ENCODE measurements at regions not wholly inside any gene's neighbourhood (a gene's known extent, or its start where the extent isn't known, plus 50 kb on each side); places are given as distances from the start of the nearest gene placed in this dataset.

- H3K9me3 Mint-ChIP-seq, result peaks cover 0 to 5% (median 0%) of the 10 kb centered on the region in 11 donors
- Histone ChIP-seq H3K27ac (ENCODE audit: low read depth, low read length) (no peak overlapping the region), H3K36me3 (ENCODE audit: control insufficient read depth in 2 of 3, insufficient read depth in 3 of 3, low read length in 3 of 3) (no peaks in the 10 kb centered on the region), H3K4me3 (ENCODE audit: low read length) (no peak overlapping the region), H3K4me1 (ENCODE audit: control insufficient read depth in 2 of 2, insufficient read depth in 2 of 2, low read length in 2 of 2) (no peaks in the 10 kb centered on the region), H3K27me3 (ENCODE audit: control insufficient read depth in 2 of 2, insufficient read depth in 2 of 2, low read length in 2 of 2) (no peaks in the 10 kb centered on the region), H3K9me3 (ENCODE audit: control insufficient read depth in 2 of 3, low read length in 3 of 3) (no peaks in the 10 kb centered on the region)
- CTCF ChIA-PET, result no interaction called here
- H3K27ac Mint-ChIP-seq, result no peak overlapping the region
- POLR2A ChIA-PET, result no interaction called here
- intact Hi-C loops (cut with micrococcal nuclease), result no loop called here
- H3K4me3 Mint-ChIP-seq, result no peak overlapping the region
- H3K27me3 Mint-ChIP-seq, result no peaks in the 10 kb centered on the region
- no peak for ATAC-seq
- peaks cover 0 to 4% (median 3%) of the 10 kb centered on the region in 5 donors for H3K36me3 Mint-ChIP-seq
- H3K4me1 Mint-ChIP-seq, result no peaks in the 10 kb centered on the region
- no peak for DNase-seq
Observed at GRCh38 chr3:115272036-115272824, 125.1 kb upstream of the ZBTB20 start.

- Mint-ChIP-seq H3K4me1 (peaks cover 0 to 4% (median 0%) of the 10 kb centered on the region in 7 donors), H3K27ac (no peak overlapping the region), H3K4me3 (no peak overlapping the region), H3K36me3 (peaks cover 0 to 10% (median 7%) of the 10 kb centered on the region in 5 donors), H3K27me3 (no peaks in the 10 kb centered on the region), H3K9me3 (peaks cover 0 to 5% (median 0%) of the 10 kb centered on the region in 11 donors)
- Histone ChIP-seq H3K9me3 (ENCODE audit: control insufficient read depth in 2 of 3, low read length in 3 of 3) (no peaks in the 10 kb centered on the region), H3K27me3 (ENCODE audit: control insufficient read depth in 2 of 2, insufficient read depth in 2 of 2, low read length in 2 of 2) (no peaks in the 10 kb centered on the region), H3K27ac (ENCODE audit: low read depth, low read length) (no peak overlapping the region), H3K4me3 (ENCODE audit: low read length) (no peak overlapping the region), H3K36me3 (ENCODE audit: control insufficient read depth in 2 of 3, insufficient read depth in 3 of 3, low read length in 3 of 3) (no peaks in the 10 kb centered on the region), H3K4me1 (ENCODE audit: control insufficient read depth in 2 of 2, insufficient read depth in 2 of 2, low read length in 2 of 2) (no peaks in the 10 kb centered on the region)
- no peak for ATAC-seq
- ChIA-PET POLR2A (no interaction called here), CTCF (no interaction called here)
- intact Hi-C loops (cut with micrococcal nuclease), result no loop called here
- DNase-seq, result no peak
Observed at GRCh38 chr3:115275896-115276295, 128.8 kb upstream of the ZBTB20 start.

GRCh38 chr3:115279939-115280338 is 132.9 kb upstream of the ZBTB20 start:
- no peaks in the 10 kb centered on the region for H3K4me1 ChIP-seq (ENCODE audit: control insufficient read depth in 2 of 2, insufficient read depth in 2 of 2, low read length in 2 of 2)
- no peak overlapping the region for H3K27ac ChIP-seq (ENCODE audit: low read depth, low read length)
- Mint-ChIP-seq H3K27ac (no peak overlapping the region), H3K27me3 (no peaks in the 10 kb centered on the region), H3K4me3 (no peak overlapping the region), H3K9me3 (peaks cover 0 to 5% (median 0%) of the 10 kb centered on the region in 11 donors), H3K36me3 (peaks cover 0 to 12% (median 5%) of the 10 kb centered on the region in 5 donors), H3K4me1 (peaks cover 0 to 7% (median 0%) of the 10 kb centered on the region in 7 donors)
- DNase-seq (no peak), ATAC-seq (peak; percentile 34)
- no peaks in the 10 kb centered on the region for H3K36me3 ChIP-seq (ENCODE audit: control insufficient read depth in 2 of 3, insufficient read depth in 3 of 3, low read length in 3 of 3)
- intact Hi-C loops (cut with micrococcal nuclease), result no loop called here
- H3K9me3 ChIP-seq (ENCODE audit: control insufficient read depth in 2 of 3, low read length in 3 of 3), result no peaks in the 10 kb centered on the region
- no peaks in the 10 kb centered on the region for H3K27me3 ChIP-seq (ENCODE audit: control insufficient read depth in 2 of 2, insufficient read depth in 2 of 2, low read length in 2 of 2)
- POLR2A ChIA-PET, result no interaction called here
- H3K4me3 ChIP-seq (ENCODE audit: low read length), result no peak overlapping the region
- CTCF ChIA-PET, result no interaction called here

- intact Hi-C loops (cut with micrococcal nuclease), result no loop called here
- DNase-seq (no peak), ATAC-seq (no peak)
- Histone ChIP-seq H3K36me3 (ENCODE audit: control insufficient read depth in 2 of 3, insufficient read depth in 3 of 3, low read length in 3 of 3) (no peaks in the 10 kb centered on the region), H3K4me1 (ENCODE audit: control insufficient read depth in 2 of 2, insufficient read depth in 2 of 2, low read length in 2 of 2) (no peaks in the 10 kb centered on the region), H3K27me3 (ENCODE audit: control insufficient read depth in 2 of 2, insufficient read depth in 2 of 2, low read length in 2 of 2) (no peaks in the 10 kb centered on the region), H3K9me3 (ENCODE audit: control insufficient read depth in 2 of 3, low read length in 3 of 3) (no peaks in the 10 kb centered on the region), H3K27ac (ENCODE audit: low read depth, low read length) (no peak overlapping the region), H3K4me3 (ENCODE audit: low read length) (no peak overlapping the region)
- Mint-ChIP-seq H3K4me3 (no peak overlapping the region), H3K36me3 (peaks cover 0 to 12% (median 5%) of the 10 kb centered on the region in 5 donors), H3K4me1 (peaks cover 0 to 7% (median 0%) of the 10 kb centered on the region in 7 donors), H3K27ac (no peak overlapping the region), H3K27me3 (no peaks in the 10 kb centered on the region), H3K9me3 (peaks cover 0 to 5% (median 0%) of the 10 kb centered on the region in 11 donors)
- POLR2A ChIA-PET, result no interaction called here
- CTCF ChIA-PET, result interaction anchor here (0.5 kb wide), 1 partner anchor 9 kb away, joined by 3 read pairs; no protein-coding TSS in a partner anchor
Observed at GRCh38 chr3:115280506-115280905, 133.4 kb upstream of the ZBTB20 start.

GRCh38 chr3:115281697-115282675 is 134.9 kb upstream of the ZBTB20 start:
- CTCF ChIA-PET, result no interaction called here
- POLR2A ChIA-PET, result no interaction called here
- Histone ChIP-seq H3K36me3 (ENCODE audit: control insufficient read depth in 2 of 3, insufficient read depth in 3 of 3, low read length in 3 of 3) (no peaks in the 10 kb centered on the region), H3K4me1 (ENCODE audit: control insufficient read depth in 2 of 2, insufficient read depth in 2 of 2, low read length in 2 of 2) (no peaks in the 10 kb centered on the region), H3K27me3 (ENCODE audit: control insufficient read depth in 2 of 2, insufficient read depth in 2 of 2, low read length in 2 of 2) (no peaks in the 10 kb centered on the region), H3K9me3 (ENCODE audit: control insufficient read depth in 2 of 3, low read length in 3 of 3) (no peaks in the 10 kb centered on the region), H3K4me3 (ENCODE audit: low read length) (no peak overlapping the region), H3K27ac (ENCODE audit: low read depth, low read length) (no peak overlapping the region)
- DNase-seq (no peak), ATAC-seq (no peak)
- H3K4me1 Mint-ChIP-seq, result peaks cover 0 to 7% (median 0%) of the 10 kb centered on the region in 7 donors
- H3K36me3 Mint-ChIP-seq, result peaks cover 0 to 12% (median 5%) of the 10 kb centered on the region in 5 donors
- intact Hi-C loops (cut with micrococcal nuclease), result no loop called here
- H3K27me3 Mint-ChIP-seq, result no peaks in the 10 kb centered on the region
- peaks cover 0 to 5% (median 0%) of the 10 kb centered on the region in 11 donors for H3K9me3 Mint-ChIP-seq
- H3K4me3 Mint-ChIP-seq, result no peak overlapping the region
- H3K27ac Mint-ChIP-seq, result no peak overlapping the region

- Mint-ChIP-seq H3K36me3 (peaks cover 0 to 8% (median 5%) of the 10 kb centered on the region in 5 donors), H3K4me1 (peaks cover 0 to 7% (median 0%) of the 10 kb centered on the region in 7 donors), H3K9me3 (peaks cover 0 to 1% (median 0%) of the 10 kb centered on the region in 11 donors), H3K27ac (no peak overlapping the region), H3K4me3 (no peak overlapping the region), H3K27me3 (no peaks in the 10 kb centered on the region)
- ATAC-seq (no peak), DNase-seq (no peak)
- POLR2A ChIA-PET, result no interaction called here
- no peaks in the 10 kb centered on the region for H3K27me3 ChIP-seq (ENCODE audit: control insufficient read depth in 2 of 2, insufficient read depth in 2 of 2, low read length in 2 of 2)
- no peak overlapping the region for H3K27ac ChIP-seq (ENCODE audit: low read depth, low read length)
- H3K4me1 ChIP-seq (ENCODE audit: control insufficient read depth in 2 of 2, insufficient read depth in 2 of 2, low read length in 2 of 2), result no peaks in the 10 kb centered on the region
- H3K9me3 ChIP-seq (ENCODE audit: control insufficient read depth in 2 of 3, low read length in 3 of 3), result no peaks in the 10 kb centered on the region
- H3K4me3 ChIP-seq (ENCODE audit: low read length), result no peak overlapping the region
- no peaks in the 10 kb centered on the region for H3K36me3 ChIP-seq (ENCODE audit: control insufficient read depth in 2 of 3, insufficient read depth in 3 of 3, low read length in 3 of 3)
- CTCF ChIA-PET, result no interaction called here
- intact Hi-C loops (cut with micrococcal nuclease), result no loop called here
Observed at GRCh38 chr3:115284980-115285379, 137.9 kb upstream of the ZBTB20 start.

All from naive thymus-derived CD4-positive, alpha-beta T cell (primary cell).